ENCODE measurements at regions not wholly inside any gene's neighbourhood (a gene's known extent, or its start where the extent isn't known, plus 50 kb on each side); places are given as distances from the start of the nearest gene placed in this dataset.

GRCh38 chr10:123551259-123551658, 114.9 kb upstream of the GPR26 start:
- Histone ChIP-seq H3K9me3 (ENCODE audit: insufficient read depth in 2 of 2, low read depth in 1 of 2, low read length in 1 of 2) (no peaks in the 10 kb centered on the region), H3K27me3 (replicated peaks in 1 of 4; ENCODE audit: control insufficient read depth in 3 of 4, extremely low read depth in 1 of 4, insufficient read depth in 3 of 4, low read length in 3 of 4) (no peaks in the 10 kb centered on the region; a peak in 2 of 7 replicates)
- 88% methylated on average over 7 of the region's 7 CpGs; no CpG with 5 or more reads in 1 of the 2 experiments for WGBS, 2 experiments (ENCODE audit: extremely low coverage in 1 of 2, insufficient coverage in 1 of 2, insufficient read length in 1 of 2, insufficient replicate concordance in 2 of 2, low coverage in 1 of 2, low lambda C conversion rate in 2 of 2, missing lambda C conversion rate in 1 of 2)
- no peak for TF ChIP-seq SP4 (IDR thresholded peaks at IDR 0.05; ENCODE audit: low read length)
- TF ChIP-seq SIRT6 (IDR thresholded peaks at IDR 0.05; ENCODE audit: low read length), result no peak
- TF ChIP-seq EZH2 (IDR thresholded peaks at IDR 0.05; ENCODE audit: low read depth, low read length, severe bottlenecking), result no peak
- no peak for TF ChIP-seq NANOG (IDR thresholded peaks at IDR 0.05; ENCODE audit: insufficient read depth, low read depth, low read length, poor library complexity, severe bottlenecking)

More at GRCh38 chr10:123551259-123551658, 114.9 kb upstream of the GPR26 start:
- Histone ChIP-seq H4K20me1 (replicated peaks in 1 of 2; ENCODE audit: control insufficient read depth in 1 of 2, insufficient read depth in 2 of 2, low read length in 2 of 2) (no peaks in the 10 kb centered on the region), H2BK15ac (ENCODE audit: low read length) (0 out of 2 replicates have a peak overlapping the region, but pooled peaks have one; percentile 36), H4K8ac (ENCODE audit: extremely low read depth, insufficient read depth, low read length) (no peak overlapping the region), H3K27ac (ENCODE audit: low read depth, low read length) (no peak overlapping the region), H4K91ac (replicated peaks; ENCODE audit: insufficient read length, low read length) (peak overlapping the region; percentile 15), H3K4me3 (ENCODE audit: extremely low read depth in 1 of 4, insufficient read depth in 2 of 4, low read depth in 3 of 4, low read length in 4 of 4) (no peak overlapping the region), H3K79me2 (ENCODE audit: control insufficient read depth in 1 of 2, insufficient read depth in 2 of 2, low read length in 2 of 2) (no peaks in the 10 kb centered on the region), H2BK5ac (ENCODE audit: low read depth, low read length) (no peak overlapping the region), H3K79me1 (ENCODE audit: low read depth, low read length) (no peaks in the 10 kb centered on the region), H3K36me3 (ENCODE audit: control insufficient read depth in 2 of 4, insufficient read depth in 4 of 4, low read length in 3 of 4) (no peaks in the 10 kb centered on the region), H3K14ac (ENCODE audit: insufficient read length) (no peak overlapping the region), H4K5ac (ENCODE audit: insufficient read length, low read depth, low read length) (no peak overlapping the region), H3K4me2 (ENCODE audit: insufficient read depth in 1 of 2, low read depth in 2 of 2, low read length in 2 of 2) (no peak overlapping the region), H3K4ac (replicated peaks; ENCODE audit: insufficient read length, low read depth, low read length) (no peak overlapping the region), H3K18ac (ENCODE audit: extremely low read depth, low read length) (no peak overlapping the region), H2BK20ac (ENCODE audit: low read length) (0 out of 2 replicates have a peak overlapping the region, but pooled peaks have one; percentile 1), H2AK5ac (ENCODE audit: low read depth, low read length) (peak overlapping the region; percentile 66; the same call in 1 of the 2 replicates), H3K23me2 (ENCODE audit: low read depth, low read length) (no peaks in the 10 kb centered on the region), H3K56ac (replicated peaks; ENCODE audit: insufficient read length, low read depth, low read length) (no peak overlapping the region), H2AFZ (ENCODE audit: low read length) (no peak overlapping the region), H2BK120ac (replicated peaks; ENCODE audit: low read depth, low read length) (no peak overlapping the region), H3K23ac (ENCODE audit: insufficient read length) (no peak overlapping the region), H2BK12ac (ENCODE audit: low read depth, low read length) (no peak overlapping the region), H3K4me1 (replicated peaks in 1 of 4; ENCODE audit: control insufficient read depth in 3 of 4, insufficient read depth in 4 of 4, low read length in 3 of 4) (peaks cover 0 to 6% (median 2%) of the 10 kb centered on the region in 4 experiments; a peak in 2 of 7 replicates), H3K9ac (replicated peaks in 1 of 4; ENCODE audit: extremely low read depth in 1 of 4, low read depth in 3 of 4, low read length in 3 of 4) (no peak overlapping the region)
- ChIA-PET POLR2A (ENCODE audit: partially characterized antibody) (no interaction called here), CTCF (ENCODE audit: partially characterized antibody) (interaction anchor here (1.8 to 3.3 kb wide), 2 partner anchors 22 to 187 kb away, joined by 4 to 13 read pairs; no protein-coding TSS in a partner anchor)
- FAIRE-seq, result no peak
- DNase-seq (ENCODE audit: low read depth in 1 of 2, low spot score in 2 of 2), result peak in 1 of 2 experiments; percentile 35

Measured in H1 (cell line).